ENCODE measurements at regions not wholly inside any gene's neighbourhood (a gene's known extent, or its start where the extent isn't known, plus 50 kb on each side); places are given as distances from the start of the nearest gene placed in this dataset.

DNA sequence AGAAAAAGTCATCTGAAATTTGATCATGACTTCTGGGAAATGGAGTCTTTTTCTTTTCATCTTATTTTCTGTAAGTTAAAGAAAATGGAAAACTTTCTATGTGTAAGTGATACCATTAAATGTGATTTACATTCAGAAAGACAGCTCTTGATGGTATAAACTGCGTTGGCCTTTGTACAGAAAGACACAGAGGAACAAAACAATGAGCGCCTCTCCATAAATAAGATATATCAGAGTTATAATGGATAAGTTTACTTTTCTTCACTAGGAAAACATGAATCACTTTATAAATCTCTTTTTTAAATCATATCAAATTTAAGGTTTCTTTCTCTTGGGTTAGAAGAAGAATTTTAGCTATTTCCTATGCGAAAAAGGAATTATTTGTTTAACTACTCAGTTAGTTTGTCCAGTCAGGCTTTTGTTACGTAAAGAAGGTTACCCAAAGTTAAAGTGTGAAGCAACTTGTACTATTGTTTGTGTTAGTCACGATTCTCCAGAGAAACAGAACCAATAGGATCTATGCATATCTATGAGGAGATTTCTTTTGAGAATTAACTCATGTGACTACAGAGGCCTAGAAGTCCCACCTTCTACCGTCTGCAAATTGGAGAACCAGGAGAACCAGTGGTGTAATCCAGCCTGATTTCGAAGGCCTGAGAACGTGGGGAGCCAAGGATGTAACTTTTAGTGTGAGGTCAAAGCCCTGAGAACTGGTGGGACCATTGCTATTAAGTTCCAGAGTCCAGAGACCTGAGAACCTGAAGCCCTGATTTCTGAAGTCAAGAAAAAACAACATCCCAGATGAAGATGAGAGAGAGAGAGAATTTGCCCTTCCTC, 295.4 kb upstream of the KCNJ16 start:
- TF ChIP-seq, protein P1, sequence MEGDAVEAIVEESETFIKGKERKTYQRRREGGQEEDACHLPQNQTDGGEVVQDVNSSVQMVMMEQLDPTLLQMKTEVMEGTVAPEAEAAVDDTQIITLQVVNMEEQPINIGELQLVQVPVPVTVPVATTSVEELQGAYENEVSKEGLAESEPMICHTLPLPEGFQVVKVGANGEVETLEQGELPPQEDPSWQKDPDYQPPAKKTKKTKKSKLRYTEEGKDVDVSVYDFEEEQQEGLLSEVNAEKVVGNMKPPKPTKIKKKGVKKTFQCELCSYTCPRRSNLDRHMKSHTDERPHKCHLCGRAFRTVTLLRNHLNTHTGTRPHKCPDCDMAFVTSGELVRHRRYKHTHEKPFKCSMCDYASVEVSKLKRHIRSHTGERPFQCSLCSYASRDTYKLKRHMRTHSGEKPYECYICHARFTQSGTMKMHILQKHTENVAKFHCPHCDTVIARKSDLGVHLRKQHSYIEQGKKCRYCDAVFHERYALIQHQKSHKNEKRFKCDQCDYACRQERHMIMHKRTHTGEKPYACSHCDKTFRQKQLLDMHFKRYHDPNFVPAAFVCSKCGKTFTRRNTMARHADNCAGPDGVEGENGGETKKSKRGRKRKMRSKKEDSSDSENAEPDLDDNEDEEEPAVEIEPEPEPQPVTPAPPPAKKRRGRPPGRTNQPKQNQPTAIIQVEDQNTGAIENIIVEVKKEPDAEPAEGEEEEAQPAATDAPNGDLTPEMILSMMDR (IDR thresholded peaks at IDR 0.05; ENCODE audit: low read depth, low read length) = no peak
- peak; percentile 71 for DNase-seq (ENCODE audit: low read depth, low spot score)
- in situ Hi-C loops (cut with HindIII; ENCODE audit: low sequenced_read_pairs) = no loop called here
- H3K4me3 ChIP-seq (ENCODE audit: low read depth, low read length) = no peak overlapping the region

GRCh38 chr17:69783865-69784264, 291.2 kb upstream of the KCNJ16 start:
- no peak for DNase-seq (ENCODE audit: low read depth, low spot score)
- in situ Hi-C loops (cut with HindIII; ENCODE audit: low sequenced_read_pairs) = no loop called here
- TF ChIP-seq, protein P1 (IDR thresholded peaks at IDR 0.05; ENCODE audit: low read depth, low read length) = no peak
- H3K4me3 ChIP-seq (ENCODE audit: low read depth, low read length) = no peak overlapping the region

DNA sequence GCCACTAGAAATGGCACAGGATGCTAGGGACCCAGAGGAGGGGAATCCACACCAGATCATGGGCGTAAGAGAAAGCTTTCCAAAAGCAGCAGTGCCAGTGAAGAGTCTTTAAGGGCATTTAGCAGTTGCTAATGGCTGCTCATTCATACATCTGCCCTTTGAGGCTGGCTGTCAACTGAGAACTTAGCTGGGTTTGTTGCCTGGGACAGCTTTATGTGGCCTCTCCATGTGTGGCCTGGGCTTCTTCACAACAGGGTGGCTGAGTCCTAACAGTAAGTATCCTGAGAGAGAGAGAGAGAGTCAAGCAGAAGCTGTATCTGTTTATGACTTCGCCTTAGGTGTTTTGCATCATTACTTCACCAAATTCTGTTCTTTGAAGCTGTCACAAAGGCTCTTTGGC, 286.1 kb upstream of the KCNJ16 start:
- no peak for DNase-seq (ENCODE audit: low read depth, low spot score)
- H3K4me3 ChIP-seq (ENCODE audit: low read depth, low read length) = no peak overlapping the region
- in situ Hi-C loops (cut with HindIII; ENCODE audit: low sequenced_read_pairs) = no loop called here
- TF ChIP-seq, protein P1 (IDR thresholded peaks at IDR 0.05; ENCODE audit: low read depth, low read length) = no peak

DNA sequence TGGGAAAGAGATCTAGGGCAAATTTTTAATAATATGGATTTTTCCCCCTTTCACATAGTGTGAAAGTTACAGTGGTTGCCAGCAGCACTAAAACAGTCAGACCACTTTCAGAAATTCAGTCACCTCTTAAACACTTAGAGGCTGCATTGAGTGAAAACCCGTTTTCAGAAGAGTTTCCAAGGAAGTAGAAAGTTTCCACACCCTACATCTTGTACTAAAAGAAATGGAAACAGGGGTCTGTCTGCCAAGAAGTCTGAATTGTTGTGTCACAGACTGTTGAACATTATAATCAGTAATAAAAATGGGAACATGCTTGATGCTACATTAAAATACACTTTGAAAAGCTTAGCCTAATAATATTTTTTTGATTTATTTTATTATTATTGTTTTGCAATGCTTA, 278.9 kb upstream of the KCNJ16 start:
- TF ChIP-seq, protein P1 (IDR thresholded peaks at IDR 0.05; ENCODE audit: low read depth, low read length) = no peak
- in situ Hi-C loops (cut with HindIII; ENCODE audit: low sequenced_read_pairs) = no loop called here
- no peak overlapping the region for H3K4me3 ChIP-seq (ENCODE audit: low read depth, low read length)
- no peak for DNase-seq (ENCODE audit: low read depth, low spot score)

DNA sequence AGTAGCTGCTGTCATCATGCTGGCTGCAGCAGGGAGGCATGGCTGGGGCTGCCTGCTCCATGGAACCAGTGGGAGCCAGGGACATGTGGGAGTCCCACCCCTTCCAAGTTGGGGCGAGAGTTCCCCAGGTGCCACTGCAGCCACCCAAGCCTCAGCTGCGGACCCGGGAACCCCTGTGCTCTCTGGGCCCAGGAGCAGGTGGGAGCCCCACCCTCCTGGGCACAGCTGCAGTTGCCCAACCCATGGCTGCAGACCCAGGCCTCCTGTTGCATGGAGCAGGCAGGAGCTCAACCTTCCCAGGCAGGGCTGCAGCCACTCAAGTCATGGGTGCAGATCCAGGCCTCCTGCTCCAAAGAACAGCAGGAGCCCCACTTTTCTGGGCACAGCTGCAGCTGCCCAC, 274.2 kb upstream of the KCNJ16 start:
- TF ChIP-seq, protein P1 (IDR thresholded peaks at IDR 0.05; ENCODE audit: low read depth, low read length) = no peak
- H3K4me3 ChIP-seq (ENCODE audit: low read depth, low read length) = no peak overlapping the region
- in situ Hi-C loops (cut with HindIII; ENCODE audit: low sequenced_read_pairs) = no loop called here
- DNase-seq (ENCODE audit: low read depth, low spot score) = no peak

DNA sequence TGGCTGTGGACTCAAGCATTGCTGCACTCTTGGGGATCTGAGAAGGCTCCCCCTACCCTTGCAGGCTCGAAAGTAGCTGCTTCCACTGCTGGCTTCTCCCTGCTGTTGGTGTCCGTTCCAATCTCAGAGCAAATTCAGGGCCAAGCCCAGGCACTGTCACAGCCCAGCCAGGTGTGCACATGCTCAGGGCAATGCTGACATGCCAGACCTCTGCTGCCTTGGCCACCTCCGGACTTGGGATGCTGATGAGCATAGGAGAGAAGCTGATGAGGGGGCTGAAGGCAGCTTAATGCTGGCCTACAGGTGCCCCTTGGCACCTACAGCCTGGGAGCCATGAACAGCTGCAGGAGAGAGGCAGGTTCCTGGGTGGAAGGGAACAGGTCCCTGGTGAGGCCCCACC, 273.7 kb upstream of the KCNJ16 start:
- in situ Hi-C loops (cut with HindIII; ENCODE audit: low sequenced_read_pairs) = no loop called here

More for the DNA sequence above, 273.7 kb upstream of the KCNJ16 start:
- no peak for DNase-seq (ENCODE audit: low read depth, low spot score)
- H3K4me3 ChIP-seq (ENCODE audit: low read depth, low read length) = no peak overlapping the region
- TF ChIP-seq, protein P1 (IDR thresholded peaks at IDR 0.05; ENCODE audit: low read depth, low read length) = no peak
